ENCODE measurements at regions not wholly inside any gene's neighbourhood (a gene's known extent, or its start where the extent isn't known, plus 50 kb on each side); places are given as distances from the start of the nearest gene placed in this dataset.

DNA sequence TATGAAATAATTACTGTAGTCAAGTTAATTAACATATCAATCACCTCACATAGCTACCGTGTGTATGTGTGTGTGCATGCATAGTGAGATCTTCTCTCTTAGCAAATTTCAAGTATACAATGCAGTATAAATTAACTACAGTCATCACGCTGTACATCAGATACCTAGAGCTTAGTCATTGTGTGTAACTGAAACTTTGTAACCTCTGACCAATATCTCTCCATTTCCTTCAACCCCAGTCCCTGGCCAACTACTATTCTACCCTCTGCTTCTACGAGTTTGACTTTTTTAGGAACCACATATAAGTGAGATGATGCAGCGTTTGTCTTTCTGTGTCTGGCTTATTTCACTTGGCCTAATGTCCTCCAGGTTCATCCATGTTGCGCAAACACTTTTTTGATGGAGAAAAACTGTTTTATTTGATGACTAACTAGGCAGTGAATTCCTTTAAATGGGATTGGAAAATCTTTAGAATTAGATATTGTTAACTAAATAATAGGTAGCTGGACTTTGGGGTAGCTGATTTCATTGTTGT lies 459.5 kb downstream of the DHX35 start:
- no peak for TF ChIP-seq POLR2A (IDR thresholded peaks at IDR 0.05)
- no peak for TF ChIP-seq POLR2AphosphoS5 (IDR thresholded peaks at IDR 0.05; ENCODE audit: insufficient read depth in 1 of 2, low read depth in 1 of 2)
